ENCODE measurements at regions not wholly inside any gene's neighbourhood (a gene's known extent, or its start where the extent isn't known, plus 50 kb on each side); places are given as distances from the start of the nearest gene placed in this dataset.

- intact Hi-C loops (cut with micrococcal nuclease), result loop anchor here (10.0 kb wide), 1 partner anchor 480 kb away; no protein-coding TSS in a partner anchor
- Histone ChIP-seq H3K27me3 (ENCODE audit: low read depth) (no peaks in the 10 kb centered on the region), H3K27ac (replicated peaks) (no peak overlapping the region), H3K4me3 (no peak overlapping the region), H3K4me1 (no peaks in the 10 kb centered on the region), H3K9me3 (replicated peaks) (no peaks in the 10 kb centered on the region), H3K36me3 (no peaks in the 10 kb centered on the region)
- TF ChIP-seq CTCF (IDR thresholded peaks at IDR 0.05; ENCODE audit: borderline replicate concordance), result no peak
- DNase-seq, result no peak
These were observed 227.7 kb downstream of the VEGFC start for GRCh38 chr4:176565049-176565448.

- DNase-seq, result no peak
- Histone ChIP-seq H3K27ac (replicated peaks) (no peak overlapping the region), H3K4me1 (no peaks in the 10 kb centered on the region), H3K27me3 (ENCODE audit: low read depth) (no peaks in the 10 kb centered on the region), H3K4me3 (no peak overlapping the region), H3K9me3 (replicated peaks) (no peaks in the 10 kb centered on the region), H3K36me3 (no peaks in the 10 kb centered on the region)
- intact Hi-C loops (cut with micrococcal nuclease), result loop anchor here (10.0 kb wide), 1 partner anchor 478 kb away; no protein-coding TSS in a partner anchor
- TF ChIP-seq CTCF (IDR thresholded peaks at IDR 0.05; ENCODE audit: borderline replicate concordance), result no peak
These were observed 226.0 kb downstream of the VEGFC start for GRCh38 chr4:176566769-176567168.

GRCh38 chr4:176568238-176568637 lies 224.5 kb downstream of the VEGFC start:
- intact Hi-C loops (cut with micrococcal nuclease), result loop anchor here (10.0 kb wide), 1 partner anchor 477 kb away; no protein-coding TSS in a partner anchor
- H3K27ac ChIP-seq (replicated peaks), result no peak overlapping the region
- no peak for DNase-seq
- TF ChIP-seq CTCF (IDR thresholded peaks at IDR 0.05; ENCODE audit: borderline replicate concordance), result no peak
- H3K27me3 ChIP-seq (ENCODE audit: low read depth), result no peaks in the 10 kb centered on the region
- no peaks in the 10 kb centered on the region for H3K36me3 ChIP-seq
- H3K4me1 ChIP-seq, result no peaks in the 10 kb centered on the region
- no peak overlapping the region for H3K4me3 ChIP-seq
- H3K9me3 ChIP-seq (replicated peaks), result no peaks in the 10 kb centered on the region

GRCh38 chr4:176569301-176569700 lies 223.4 kb downstream of the VEGFC start:
- no peak for DNase-seq

GRCh38 chr4:176571206-176571605 lies 221.5 kb downstream of the VEGFC start:
- no peak overlapping the region for H3K27ac ChIP-seq (replicated peaks)
- H3K4me1 ChIP-seq, result no peaks in the 10 kb centered on the region
- no peak overlapping the region for H3K4me3 ChIP-seq
- intact Hi-C loops (cut with micrococcal nuclease), result no loop called here
- no peaks in the 10 kb centered on the region for H3K9me3 ChIP-seq (replicated peaks)
- H3K27me3 ChIP-seq (ENCODE audit: low read depth), result no peaks in the 10 kb centered on the region
- no peak for TF ChIP-seq CTCF (IDR thresholded peaks at IDR 0.05; ENCODE audit: borderline replicate concordance)
- H3K36me3 ChIP-seq, result no peaks in the 10 kb centered on the region
- DNase-seq, result no peak

More at GRCh38 chr4:176569301-176569700, 223.4 kb downstream of the VEGFC start:
- H3K4me1 ChIP-seq, result no peaks in the 10 kb centered on the region
- intact Hi-C loops (cut with micrococcal nuclease), result loop anchor here (10.0 kb wide), 1 partner anchor 476 kb away; no protein-coding TSS in a partner anchor
- H3K27me3 ChIP-seq (ENCODE audit: low read depth), result no peaks in the 10 kb centered on the region
- no peak overlapping the region for H3K4me3 ChIP-seq
- H3K36me3 ChIP-seq, result no peaks in the 10 kb centered on the region
- H3K9me3 ChIP-seq (replicated peaks), result no peaks in the 10 kb centered on the region
- no peak for TF ChIP-seq CTCF (IDR thresholded peaks at IDR 0.05; ENCODE audit: borderline replicate concordance)
- H3K27ac ChIP-seq (replicated peaks), result no peak overlapping the region
